Lower leg skin (tissue), 3 donors: ENCODE measurements at regions not wholly inside any gene's neighbourhood (a gene's known extent, or its start where the extent isn't known, plus 50 kb on each side); places are given as distances from the start of the nearest gene placed in this dataset.

Experiments
- POLR2A ChIP-seq, 2 donors: fragments of 450-650 bp; IDR thresholded peaks; one replicate each; pipeline ENCODE4 v1.6.1; 2016 to 2017; ENCODE audit warnings: antibody characterized with exemption in 2 of 2, mild to moderate bottlenecking in 1 of 2, moderate library complexity in 1 of 2
- TF ChIP-seq, protein P1 (sequence below), 3 donors: fragments of 450-650 bp; IDR thresholded peaks; one replicate each; pipeline ENCODE4 v1.5.1; 2016; ENCODE audit warnings: antibody characterized with exemption in 3 of 3, mild to moderate bottlenecking in 3 of 3, moderate library complexity in 2 of 3

DNA sequence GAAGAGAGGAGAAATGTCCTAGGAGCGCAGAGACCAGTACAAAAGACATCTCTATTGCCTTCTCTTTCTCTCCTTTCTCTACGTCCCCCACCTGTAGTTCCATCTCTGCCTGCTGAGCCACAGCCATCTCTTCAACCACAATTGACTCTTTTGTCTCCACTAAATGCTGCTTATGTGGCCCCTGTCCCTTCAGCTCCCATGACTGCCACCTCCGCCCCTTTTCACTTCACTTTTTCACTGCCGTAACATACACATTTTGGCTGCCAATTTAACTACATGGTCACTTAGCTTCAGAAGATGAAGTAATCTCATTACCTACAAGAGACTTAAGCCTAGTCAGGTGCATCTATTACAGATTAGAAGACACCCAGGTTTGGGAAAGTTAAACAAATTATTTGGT is 81.9 kb downstream of the MZT1 start:
- TF ChIP-seq, protein P1, sequence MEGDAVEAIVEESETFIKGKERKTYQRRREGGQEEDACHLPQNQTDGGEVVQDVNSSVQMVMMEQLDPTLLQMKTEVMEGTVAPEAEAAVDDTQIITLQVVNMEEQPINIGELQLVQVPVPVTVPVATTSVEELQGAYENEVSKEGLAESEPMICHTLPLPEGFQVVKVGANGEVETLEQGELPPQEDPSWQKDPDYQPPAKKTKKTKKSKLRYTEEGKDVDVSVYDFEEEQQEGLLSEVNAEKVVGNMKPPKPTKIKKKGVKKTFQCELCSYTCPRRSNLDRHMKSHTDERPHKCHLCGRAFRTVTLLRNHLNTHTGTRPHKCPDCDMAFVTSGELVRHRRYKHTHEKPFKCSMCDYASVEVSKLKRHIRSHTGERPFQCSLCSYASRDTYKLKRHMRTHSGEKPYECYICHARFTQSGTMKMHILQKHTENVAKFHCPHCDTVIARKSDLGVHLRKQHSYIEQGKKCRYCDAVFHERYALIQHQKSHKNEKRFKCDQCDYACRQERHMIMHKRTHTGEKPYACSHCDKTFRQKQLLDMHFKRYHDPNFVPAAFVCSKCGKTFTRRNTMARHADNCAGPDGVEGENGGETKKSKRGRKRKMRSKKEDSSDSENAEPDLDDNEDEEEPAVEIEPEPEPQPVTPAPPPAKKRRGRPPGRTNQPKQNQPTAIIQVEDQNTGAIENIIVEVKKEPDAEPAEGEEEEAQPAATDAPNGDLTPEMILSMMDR (IDR thresholded peaks at IDR 0.05) = no peak
- TF ChIP-seq POLR2A (IDR thresholded peaks at IDR 0.05) = no peak
